Loucy (cell line): ENCODE measurements at regions not wholly inside any gene's neighbourhood (a gene's known extent, or its start where the extent isn't known, plus 50 kb on each side); places are given as distances from the start of the nearest gene placed in this dataset.

Experiments used
- H2AFZ ChIP-seq: fragments of 200-600 bp; sonication (generic); 2 replicates; pipeline ENCODE4 v1.6.0; 2016; ENCODE audit warnings: antibody characterized with exemption, mild to moderate bottlenecking, low read length, moderate library complexity
- H3F3A ChIP-seq: fragments of 200-600 bp; 2 replicates; pipeline ENCODE4 v1.6.0; 2016; ENCODE audit warnings: antibody characterized with exemption, low read depth, mild to moderate bottlenecking
- H3K27me3 ChIP-seq: fragments of 200-600 bp; sonication (generic); 2 replicates; pipeline ENCODE4 v1.6.1; 2014; ENCODE audit warnings: low read length, mild to moderate bottlenecking; ENCODE audit not compliant: insufficient read depth, poor library complexity, severe bottlenecking
- H3K36me3 ChIP-seq: fragments of 200-600 bp; sonication (generic); 2 replicates; pipeline ENCODE4 v1.6.1; 2016; ENCODE audit warnings: low read length; ENCODE audit not compliant: insufficient read depth
- H3K4me1 ChIP-seq: fragments of 200-600 bp; sonication (generic); 2 replicates; pipeline ENCODE4 v1.5.1; 2014; ENCODE audit warnings: low read length, mild to moderate bottlenecking; ENCODE audit not compliant: insufficient read depth, poor library complexity, severe bottlenecking
- H3K4me2 ChIP-seq: fragments of 200-600 bp; sonication (generic); 2 replicates; pipeline ENCODE4 v1.6.0; 2014; ENCODE audit warnings: antibody characterized with exemption, low read length, low read depth, mild to moderate bottlenecking; ENCODE audit not compliant: poor library complexity, severe bottlenecking
- H3K4me3 ChIP-seq: fragments of 200-600 bp; sonication (generic); 2 replicates; pipeline ENCODE4 v1.5.1; 2014; ENCODE audit warnings: low read length, mild to moderate bottlenecking, mixed read lengths; ENCODE audit not compliant: poor library complexity, severe bottlenecking
- H3K79me2 ChIP-seq: fragments of 200-600 bp; sonication (generic); 2 replicates; pipeline ENCODE4 v1.6.1; 2014; ENCODE audit warnings: low read length; ENCODE audit not compliant: insufficient read depth
- H3K9ac ChIP-seq: fragments of 200-600 bp; sonication (generic); 2 replicates; pipeline ENCODE4 v1.6.0; 2014; ENCODE audit warnings: mild to moderate bottlenecking, low read depth, low read length, moderate library complexity; ENCODE audit not compliant: poor library complexity, severe bottlenecking
- H3K9me2 ChIP-seq: fragments of 200-600 bp; sonication (generic); replicated peaks from 2 replicates; pipeline ENCODE4 v1.6.1; 2016; ENCODE audit warnings: low read depth, low read length, mixed read lengths
- H3K9me3 ChIP-seq: fragments of 200-600 bp; sonication (generic); 2 replicates; pipeline ENCODE4 v1.6.1; 2014; ENCODE audit warnings: mild to moderate bottlenecking, antibody characterized with exemption, low read length, low read depth; ENCODE audit not compliant: insufficient read depth
- H4K20me1 ChIP-seq: fragments of 200-600 bp; sonication (generic); 2 replicates; pipeline ENCODE4 v1.6.0; 2014; ENCODE audit warnings: antibody characterized with exemption, low read length, mild to moderate bottlenecking; ENCODE audit not compliant: insufficient read depth, poor library complexity, severe bottlenecking
- EZH2phosphoT487 ChIP-seq: fragments of 200-600 bp; IDR thresholded peaks from 2 replicates; pipeline ENCODE4 v1.6.1; 2018; ENCODE audit warnings: antibody characterized with exemption, mild to moderate bottlenecking, moderate library complexity, borderline replicate concordance
- TF ChIP-seq, protein P1 (sequence below): fragments of 200-600 bp; sonication (generic); conservative IDR thresholded peaks from 2 replicates; pipeline ENCODE4 v1.5.1; 2014; ENCODE audit warnings: mild to moderate bottlenecking, antibody characterized with exemption, low read length

DNA sequence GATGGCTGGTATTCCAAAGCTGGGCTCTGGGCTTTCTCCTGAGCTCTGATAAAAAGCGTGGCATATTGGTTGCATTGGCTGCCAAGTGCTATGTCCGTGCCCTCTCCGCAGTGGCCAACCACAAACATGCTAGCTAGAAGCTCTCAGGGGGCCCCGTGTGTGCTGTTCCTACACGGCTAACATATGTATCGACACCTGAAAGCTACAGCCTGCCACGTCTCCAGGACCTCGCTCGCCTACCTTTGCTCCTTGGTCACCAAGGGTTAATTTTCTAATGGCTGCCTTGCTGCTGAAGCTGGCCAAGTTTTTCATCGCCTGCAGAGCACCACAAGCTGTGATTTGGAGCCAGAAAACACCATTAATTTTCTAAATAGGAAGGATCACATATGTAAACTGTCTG lies 888.4 kb downstream of the BCL11A start:
- Histone ChIP-seq H3K9me2 (no peaks in the 10 kb centered on the region), H3K4me2 (no peak overlapping the region)

DNA sequence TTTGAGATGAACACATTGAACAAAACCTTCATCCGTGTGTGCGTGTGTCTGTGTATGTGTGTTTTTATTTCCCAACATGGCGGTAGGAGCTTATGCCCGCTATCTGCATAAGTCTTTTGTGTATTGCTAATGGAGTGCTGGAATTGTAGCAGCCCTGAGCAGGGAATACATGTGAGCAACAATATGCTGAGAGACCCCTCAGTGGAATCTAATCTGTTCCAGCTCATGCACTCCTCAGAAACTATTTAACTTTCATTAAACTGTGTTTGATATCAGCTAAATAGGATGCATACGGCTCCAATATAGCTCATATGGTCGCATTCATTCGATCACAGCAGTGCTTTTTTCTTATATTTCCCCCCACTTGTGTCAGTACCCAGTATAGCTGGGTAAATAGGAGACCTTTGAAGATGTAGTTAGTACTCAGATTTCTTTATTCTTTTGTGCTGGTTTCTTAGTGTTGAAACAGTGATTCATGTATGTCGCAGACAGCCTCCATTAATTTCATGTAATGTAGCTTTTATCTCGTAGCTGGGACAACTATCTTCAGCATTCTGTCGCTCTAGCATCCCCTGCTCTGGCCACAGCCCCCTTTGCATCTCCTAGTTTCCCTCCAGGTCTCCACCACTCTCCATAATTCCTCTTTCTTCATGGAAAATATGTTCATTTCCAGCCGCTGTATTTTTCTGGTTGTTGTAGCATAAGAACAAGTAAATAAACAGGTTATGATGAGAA lies 891.2 kb downstream of the BCL11A start:
- Histone ChIP-seq H3K79me2 (no peaks in the 10 kb centered on the region), H3K27me3 (no peaks in the 10 kb centered on the region), H4K20me1 (no peaks in the 10 kb centered on the region), H3K4me1 (no peaks in the 10 kb centered on the region), H3K4me3 (no peak overlapping the region), H2AFZ (no peak overlapping the region), H3K36me3 (no peaks in the 10 kb centered on the region), H3K4me2 (no peak overlapping the region), H3K9ac (no peak overlapping the region), H3K9me2 (no peaks in the 10 kb centered on the region), H3K9me3 (no peaks in the 10 kb centered on the region), H3F3A (no peaks in the 10 kb centered on the region)
- TF ChIP-seq, protein P1, sequence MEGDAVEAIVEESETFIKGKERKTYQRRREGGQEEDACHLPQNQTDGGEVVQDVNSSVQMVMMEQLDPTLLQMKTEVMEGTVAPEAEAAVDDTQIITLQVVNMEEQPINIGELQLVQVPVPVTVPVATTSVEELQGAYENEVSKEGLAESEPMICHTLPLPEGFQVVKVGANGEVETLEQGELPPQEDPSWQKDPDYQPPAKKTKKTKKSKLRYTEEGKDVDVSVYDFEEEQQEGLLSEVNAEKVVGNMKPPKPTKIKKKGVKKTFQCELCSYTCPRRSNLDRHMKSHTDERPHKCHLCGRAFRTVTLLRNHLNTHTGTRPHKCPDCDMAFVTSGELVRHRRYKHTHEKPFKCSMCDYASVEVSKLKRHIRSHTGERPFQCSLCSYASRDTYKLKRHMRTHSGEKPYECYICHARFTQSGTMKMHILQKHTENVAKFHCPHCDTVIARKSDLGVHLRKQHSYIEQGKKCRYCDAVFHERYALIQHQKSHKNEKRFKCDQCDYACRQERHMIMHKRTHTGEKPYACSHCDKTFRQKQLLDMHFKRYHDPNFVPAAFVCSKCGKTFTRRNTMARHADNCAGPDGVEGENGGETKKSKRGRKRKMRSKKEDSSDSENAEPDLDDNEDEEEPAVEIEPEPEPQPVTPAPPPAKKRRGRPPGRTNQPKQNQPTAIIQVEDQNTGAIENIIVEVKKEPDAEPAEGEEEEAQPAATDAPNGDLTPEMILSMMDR: no peak
- no peak for TF ChIP-seq EZH2phosphoT487

More for the DNA sequence above, 888.4 kb downstream of the BCL11A start:
- H3K4me3 ChIP-seq: no peak overlapping the region
- H3K36me3 ChIP-seq: no peaks in the 10 kb centered on the region
- H3K4me1 ChIP-seq: no peaks in the 10 kb centered on the region
- no peaks in the 10 kb centered on the region for H3K9me3 ChIP-seq
- no peaks in the 10 kb centered on the region for H3K79me2 ChIP-seq
- TF ChIP-seq EZH2phosphoT487: no peak
- TF ChIP-seq, protein P1: no peak
- no peak overlapping the region for H2AFZ ChIP-seq
- H3F3A ChIP-seq: no peaks in the 10 kb centered on the region
- H4K20me1 ChIP-seq: no peaks in the 10 kb centered on the region
- H3K9ac ChIP-seq: no peak overlapping the region
- no peaks in the 10 kb centered on the region for H3K27me3 ChIP-seq

DNA sequence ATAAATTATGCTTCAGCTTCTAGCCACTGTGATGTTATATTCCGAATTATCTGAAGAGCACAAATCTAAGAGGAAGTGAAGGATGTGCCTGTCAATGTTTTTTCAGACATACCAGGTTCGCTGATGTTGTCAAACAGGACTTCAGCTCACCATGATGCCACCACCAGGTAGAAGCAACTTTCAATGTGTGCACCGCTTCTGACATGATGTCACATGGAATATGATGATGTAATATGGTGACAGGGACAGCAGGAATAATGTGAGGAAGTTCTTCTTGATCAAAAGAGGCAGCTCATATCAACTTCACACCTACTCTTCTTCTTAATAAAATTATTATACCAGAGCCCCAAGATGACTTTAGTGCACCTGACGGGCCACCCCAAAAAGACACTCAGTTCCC lies 893.2 kb downstream of the BCL11A start:
- no peaks in the 10 kb centered on the region for H3K9me3 ChIP-seq
- H3K4me2 ChIP-seq: no peak overlapping the region
- H3F3A ChIP-seq: no peaks in the 10 kb centered on the region
- no peaks in the 10 kb centered on the region for H3K27me3 ChIP-seq
- H3K9ac ChIP-seq: no peak overlapping the region
- H4K20me1 ChIP-seq: no peaks in the 10 kb centered on the region
- H3K79me2 ChIP-seq: no peaks in the 10 kb centered on the region
- H3K36me3 ChIP-seq: no peaks in the 10 kb centered on the region
- H3K4me1 ChIP-seq: no peaks in the 10 kb centered on the region
- no peak overlapping the region for H3K4me3 ChIP-seq
- H3K9me2 ChIP-seq: no peaks in the 10 kb centered on the region
- no peak overlapping the region for H2AFZ ChIP-seq
- no peak for TF ChIP-seq EZH2phosphoT487
- TF ChIP-seq, protein P1: no peak
